HL-60 (cell line): ENCODE measurements at regions not wholly inside any gene's neighbourhood (a gene's known extent, or its start where the extent isn't known, plus 50 kb on each side); places are given as distances from the start of the nearest gene placed in this dataset.

ENCODE experiments used
- DNase-seq, 2 experiments: peaks; one replicate each; pipeline ENCODE4 v3.0.0-alpha.2; 2010 to 2020; ENCODE audit warnings: low read depth in 1 of 2, low spot score in 1 of 2
- H3K27ac ChIP-seq: fragments of 250-450 bp; sonication (Bioruptor Pico); replicated peaks from 2 replicates; pipeline ENCODE4 v1.5.1; 2020; ENCODE audit warnings: mild to moderate bottlenecking, moderate library complexity
- H3K27me3 ChIP-seq: fragments of 250-450 bp; sonication (Bioruptor Pico); 2 replicates; pipeline ENCODE4 v1.5.1; 2021; ENCODE audit warnings: mild to moderate bottlenecking, moderate library complexity; ENCODE audit not compliant: insufficient read depth, poor library complexity, severe bottlenecking
- H3K4me3 ChIP-seq: replicated peaks from 2 replicates; pipeline ENCODE4 v1.5.1; 2011; ENCODE audit warnings: mild to moderate bottlenecking, control low read depth, low read length; ENCODE audit not compliant: insufficient read depth
- CTCF ChIP-seq: IDR thresholded peaks from one replicate; pipeline ENCODE4 v1.5.1; 2011; ENCODE audit warnings: low read length, control low read depth, inconsistent platforms; ENCODE audit not compliant: insufficient read depth
- GABPA ChIP-seq: IDR thresholded peaks from 2 replicates; pipeline ENCODE4 v1.6.1; 2012; ENCODE audit warnings: low read depth
- POLR2AphosphoS5 ChIP-seq: IDR thresholded peaks from 2 replicates; pipeline ENCODE4 v1.6.1; 2012; ENCODE audit warnings: low read depth
- REST ChIP-seq: IDR thresholded peaks from 2 replicates; pipeline ENCODE4 v1.6.1; 2012; ENCODE audit warnings: low read depth; ENCODE audit not compliant: insufficient replicate concordance
- SPI1 ChIP-seq: IDR thresholded peaks from 2 replicates; pipeline ENCODE4 v1.6.1; 2012; ENCODE audit warnings: low read depth, mild to moderate bottlenecking, borderline replicate concordance

GRCh38 chr4:23483320-23483960 is 406.4 kb downstream of the PPARGC1A start:
- Histone ChIP-seq H3K27me3 (no peaks in the 10 kb centered on the region), H3K27ac (no peak overlapping the region), H3K4me3 (no peak overlapping the region)
- no peak for DNase-seq
- TF ChIP-seq REST (no peak), SPI1 (no peak), GABPA (no peak), CTCF (no peak), POLR2AphosphoS5 (no peak)

GRCh38 chr4:23481566-23481965 is 408.3 kb downstream of the PPARGC1A start:
- no peak overlapping the region for H3K4me3 ChIP-seq
- no peak for DNase-seq
- H3K27ac ChIP-seq = no peak overlapping the region
- H3K27me3 ChIP-seq = no peaks in the 10 kb centered on the region
- TF ChIP-seq CTCF = no peak
- no peak for TF ChIP-seq GABPA

- Histone ChIP-seq H3K27me3 (no peaks in the 10 kb centered on the region), H3K27ac (no peak overlapping the region), H3K4me3 (no peak overlapping the region)
- TF ChIP-seq REST (no peak), CTCF (no peak), SPI1 (no peak), POLR2AphosphoS5 (no peak), GABPA (no peak)
- DNase-seq = no peak
Observed at GRCh38 chr4:23477905-23478304, 411.9 kb downstream of the PPARGC1A start.

- no peak overlapping the region for H3K4me3 ChIP-seq
- TF ChIP-seq POLR2AphosphoS5 = no peak
- TF ChIP-seq CTCF = no peak
- TF ChIP-seq REST = no peak
- TF ChIP-seq GABPA = no peak
- TF ChIP-seq SPI1 = no peak
- H3K27me3 ChIP-seq = no peaks in the 10 kb centered on the region
- no peak overlapping the region for H3K27ac ChIP-seq
- DNase-seq = no peak
Observed at GRCh38 chr4:23476515-23477090, 413.2 kb downstream of the PPARGC1A start.
